ENCODE measurements at regions not wholly inside any gene's neighbourhood (a gene's known extent, or its start where the extent isn't known, plus 50 kb on each side); places are given as distances from the start of the nearest gene placed in this dataset.

DNA sequence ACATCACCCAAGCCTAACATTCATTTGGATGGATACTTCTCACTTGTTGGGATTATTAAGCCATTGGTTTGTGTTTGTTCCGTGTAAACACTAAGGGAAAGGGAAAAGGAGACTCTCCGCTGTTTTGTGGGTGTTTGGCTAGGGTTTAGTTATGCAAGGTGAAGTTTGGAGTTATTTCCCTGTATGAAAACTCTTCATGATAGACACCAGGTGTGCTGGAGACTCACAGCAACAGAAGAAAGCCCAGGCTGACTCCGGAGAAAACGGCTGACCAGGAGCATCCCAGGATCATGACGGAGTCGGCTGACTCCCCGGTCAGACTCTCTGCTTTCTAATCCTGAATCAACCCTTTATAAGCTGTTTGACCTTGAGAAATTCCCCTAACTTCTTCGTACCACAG is 94.1 kb upstream of the KLF6 start:
- TF ChIP-seq EZH2 (IDR thresholded peaks at IDR 0.05; ENCODE audit: borderline replicate concordance, low read depth, low read length, severe bottlenecking) = no peak
- TF ChIP-seq, protein P1, sequence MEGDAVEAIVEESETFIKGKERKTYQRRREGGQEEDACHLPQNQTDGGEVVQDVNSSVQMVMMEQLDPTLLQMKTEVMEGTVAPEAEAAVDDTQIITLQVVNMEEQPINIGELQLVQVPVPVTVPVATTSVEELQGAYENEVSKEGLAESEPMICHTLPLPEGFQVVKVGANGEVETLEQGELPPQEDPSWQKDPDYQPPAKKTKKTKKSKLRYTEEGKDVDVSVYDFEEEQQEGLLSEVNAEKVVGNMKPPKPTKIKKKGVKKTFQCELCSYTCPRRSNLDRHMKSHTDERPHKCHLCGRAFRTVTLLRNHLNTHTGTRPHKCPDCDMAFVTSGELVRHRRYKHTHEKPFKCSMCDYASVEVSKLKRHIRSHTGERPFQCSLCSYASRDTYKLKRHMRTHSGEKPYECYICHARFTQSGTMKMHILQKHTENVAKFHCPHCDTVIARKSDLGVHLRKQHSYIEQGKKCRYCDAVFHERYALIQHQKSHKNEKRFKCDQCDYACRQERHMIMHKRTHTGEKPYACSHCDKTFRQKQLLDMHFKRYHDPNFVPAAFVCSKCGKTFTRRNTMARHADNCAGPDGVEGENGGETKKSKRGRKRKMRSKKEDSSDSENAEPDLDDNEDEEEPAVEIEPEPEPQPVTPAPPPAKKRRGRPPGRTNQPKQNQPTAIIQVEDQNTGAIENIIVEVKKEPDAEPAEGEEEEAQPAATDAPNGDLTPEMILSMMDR (IDR thresholded peaks at IDR 0.05; ENCODE audit: borderline replicate concordance, extremely low read depth, low read length, poor library complexity, severe bottlenecking) = no peak

Data from DND-41 (cell line).